Karpas-422 (cell line): ENCODE measurements at regions not wholly inside any gene's neighbourhood (a gene's known extent, or its start where the extent isn't known, plus 50 kb on each side); places are given as distances from the start of the nearest gene placed in this dataset.

Experiments
- DNase-seq: peaks from one replicate; pipeline ENCODE4 v3.0.0-alpha.2; 2015
- H2AFZ ChIP-seq: fragments of 200-600 bp; sonication (generic); 2 replicates; pipeline ENCODE4 v1.6.1; 2014; ENCODE audit warnings: antibody characterized with exemption, low read length, mixed read lengths
- H3K27ac ChIP-seq: fragments of 200-600 bp; sonication (generic); 2 replicates; pipeline ENCODE4 v1.5.1; 2014; ENCODE audit warnings: mild to moderate bottlenecking, low read length, moderate library complexity
- H3K27me3 ChIP-seq: fragments of 200-600 bp; sonication (generic); 2 replicates; pipeline ENCODE4 v1.6.1; 2014; ENCODE audit warnings: low read length, mixed read lengths
- H3K36me3 ChIP-seq: fragments of 200-600 bp; sonication (generic); 2 replicates; pipeline ENCODE4 v1.6.1; 2014; ENCODE audit warnings: low read length, mixed read lengths; ENCODE audit not compliant: insufficient read depth
- H3K4me1 ChIP-seq: fragments of 200-600 bp; sonication (generic); 2 replicates; pipeline ENCODE4 v1.6.1; 2014; ENCODE audit warnings: mild to moderate bottlenecking, low read length, mixed read lengths
- H3K4me2 ChIP-seq: fragments of 200-600 bp; sonication (generic); 2 replicates; pipeline ENCODE4 v1.6.1; 2014; ENCODE audit warnings: low read length, low read depth, mild to moderate bottlenecking; ENCODE audit not compliant: poor library complexity, severe bottlenecking
- H3K4me3 ChIP-seq: fragments of 200-600 bp; sonication (generic); 2 replicates; pipeline ENCODE4 v1.5.1; 2014; ENCODE audit warnings: mild to moderate bottlenecking, antibody characterized with exemption, low read length, mixed read lengths
- H3K79me2 ChIP-seq: fragments of 200-600 bp; sonication (generic); 2 replicates; pipeline ENCODE4 v1.6.1; 2014; ENCODE audit warnings: mild to moderate bottlenecking, low read length, mixed read lengths
- H3K9ac ChIP-seq: fragments of 200-600 bp; sonication (generic); 2 replicates; pipeline ENCODE4 v1.6.0; 2014; ENCODE audit warnings: low read length
- H3K9me2 ChIP-seq: fragments of 200-600 bp; sonication (generic), shearing (Covaris generic); replicated peaks from 2 replicates; pipeline ENCODE4 v1.6.0; 2014; ENCODE audit warnings: mild to moderate bottlenecking, low read length, moderate library complexity; ENCODE audit not compliant: insufficient read depth
- H3K9me3 ChIP-seq: fragments of 300-700, 200-600 bp; sonication (generic); 2 replicates; pipeline ENCODE4 v1.6.1; 2014; ENCODE audit warnings: low read length, mixed read lengths
- H4K20me1 ChIP-seq: fragments of 200-600 bp; sonication (generic); 2 replicates; pipeline ENCODE4 v1.6.1; 2014; ENCODE audit warnings: mild to moderate bottlenecking, antibody characterized with exemption, low read length, low read depth; ENCODE audit not compliant: insufficient read depth

DNA sequence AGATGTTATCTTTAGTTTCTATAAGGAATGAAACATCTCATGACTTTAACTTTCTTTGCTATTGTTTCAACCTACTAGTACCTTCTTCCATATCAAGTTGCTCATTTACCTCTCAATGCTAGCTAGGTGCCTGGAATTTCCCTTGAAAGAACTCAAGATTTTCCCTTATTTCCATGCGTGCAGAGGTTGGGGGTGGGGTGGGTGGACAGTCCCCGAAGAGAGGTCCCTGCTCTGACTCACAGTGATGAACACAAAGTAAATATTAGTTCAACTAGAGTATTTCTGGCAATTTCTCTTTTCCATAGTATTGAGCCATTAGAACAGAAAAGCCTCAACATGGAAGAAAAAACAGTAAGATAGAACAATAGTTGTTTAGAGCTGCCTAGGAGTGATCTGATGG is 239.0 kb upstream of the ZP4 start:
- Histone ChIP-seq H3K4me3 (no peak overlapping the region), H3K36me3 (no peaks in the 10 kb centered on the region), H3K9me3 (peaks cover 8% of the 10 kb centered on the region), H3K79me2 (no peaks in the 10 kb centered on the region), H3K9me2 (no peaks in the 10 kb centered on the region), H3K27ac (no peak overlapping the region), H3K9ac (no peak overlapping the region), H2AFZ (no peak overlapping the region), H3K27me3 (no peaks in the 10 kb centered on the region), H3K4me2 (no peak overlapping the region), H3K4me1 (no peaks in the 10 kb centered on the region), H4K20me1 (no peaks in the 10 kb centered on the region)
- DNase-seq: no peak

GRCh38 chr1:238123201-238123600 is 232.5 kb upstream of the ZP4 start:
- Histone ChIP-seq H3K9me3 (peaks cover 3% of the 10 kb centered on the region), H3K4me1 (no peaks in the 10 kb centered on the region), H3K36me3 (no peaks in the 10 kb centered on the region), H3K79me2 (no peaks in the 10 kb centered on the region), H4K20me1 (no peaks in the 10 kb centered on the region), H3K27ac (no peak overlapping the region), H3K4me2 (no peak overlapping the region), H3K9ac (no peak overlapping the region), H3K9me2 (no peaks in the 10 kb centered on the region), H3K4me3 (no peak overlapping the region), H3K27me3 (no peaks in the 10 kb centered on the region), H2AFZ (no peak overlapping the region)
- no peak for DNase-seq

GRCh38 chr1:238119861-238120260 is 229.1 kb upstream of the ZP4 start:
- no peak overlapping the region for H3K27ac ChIP-seq
- no peak for DNase-seq
- H2AFZ ChIP-seq: no peak overlapping the region
- no peaks in the 10 kb centered on the region; the same call in none of the 2 replicates for H3K9me3 ChIP-seq
- H3K4me1 ChIP-seq: no peaks in the 10 kb centered on the region
- no peak overlapping the region for H3K4me2 ChIP-seq
- H3K36me3 ChIP-seq: no peaks in the 10 kb centered on the region
- no peaks in the 10 kb centered on the region for H3K79me2 ChIP-seq
- H3K4me3 ChIP-seq: no peak overlapping the region
- no peak overlapping the region for H3K9ac ChIP-seq
- H3K9me2 ChIP-seq: no peaks in the 10 kb centered on the region
- H3K27me3 ChIP-seq: no peaks in the 10 kb centered on the region
- H4K20me1 ChIP-seq: no peaks in the 10 kb centered on the region

GRCh38 chr1:238119060-238119459 is 228.3 kb upstream of the ZP4 start:
- DNase-seq: no peak
- no peaks in the 10 kb centered on the region for H3K79me2 ChIP-seq
- H3K9ac ChIP-seq: no peak overlapping the region
- no peaks in the 10 kb centered on the region; the same call in none of the 2 replicates for H3K9me3 ChIP-seq
- no peaks in the 10 kb centered on the region for H3K36me3 ChIP-seq
- H3K27me3 ChIP-seq: no peaks in the 10 kb centered on the region
- no peaks in the 10 kb centered on the region for H4K20me1 ChIP-seq
- no peak overlapping the region for H2AFZ ChIP-seq
- H3K4me3 ChIP-seq: no peak overlapping the region
- no peaks in the 10 kb centered on the region for H3K9me2 ChIP-seq
- no peaks in the 10 kb centered on the region for H3K4me1 ChIP-seq
- no peak overlapping the region for H3K27ac ChIP-seq
- H3K4me2 ChIP-seq: no peak overlapping the region

GRCh38 chr1:238115852-238116251 is 225.1 kb upstream of the ZP4 start:
- Histone ChIP-seq H3K9ac (no peak overlapping the region), H3K27me3 (no peaks in the 10 kb centered on the region), H3K79me2 (no peaks in the 10 kb centered on the region), H2AFZ (no peak overlapping the region), H3K9me3 (no peaks in the 10 kb centered on the region; the same call in none of the 2 replicates), H3K36me3 (no peaks in the 10 kb centered on the region), H3K4me1 (no peaks in the 10 kb centered on the region), H4K20me1 (no peaks in the 10 kb centered on the region), H3K4me3 (no peak overlapping the region), H3K9me2 (no peaks in the 10 kb centered on the region), H3K4me2 (no peak overlapping the region), H3K27ac (no peak overlapping the region)
- no peak for DNase-seq

DNA sequence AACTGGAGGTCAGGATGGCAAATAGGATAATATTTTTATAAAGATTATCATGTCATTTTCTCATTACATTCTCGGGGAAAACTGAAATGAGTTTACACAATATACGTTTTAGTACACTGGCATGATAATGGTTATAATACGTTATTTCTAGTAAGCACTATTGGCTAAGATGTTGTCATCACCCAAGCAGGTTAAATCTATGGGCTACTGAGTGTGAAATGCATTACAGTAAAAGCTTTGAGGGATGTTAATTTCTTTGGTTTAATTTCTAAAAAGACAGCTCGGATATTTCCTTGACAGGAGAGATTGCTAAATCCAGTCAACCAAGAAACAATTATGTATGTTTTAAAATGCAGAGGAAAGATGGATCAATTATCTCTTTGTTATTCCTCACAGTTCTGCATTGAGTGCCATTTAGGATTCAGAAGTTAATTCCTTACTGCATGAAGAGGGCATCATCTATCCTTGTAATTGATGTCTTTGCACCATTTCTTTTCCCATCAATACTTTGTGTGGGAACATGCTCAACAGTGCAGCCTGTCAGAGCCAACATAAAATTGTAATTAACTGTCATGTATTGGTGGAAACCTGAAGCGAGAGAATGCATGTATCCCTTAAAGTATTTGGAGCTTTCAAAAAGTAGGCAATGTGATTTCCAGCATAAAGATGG is 222.4 kb upstream of the ZP4 start:
- H3K4me1 ChIP-seq: no peaks in the 10 kb centered on the region
- no peak overlapping the region for H2AFZ ChIP-seq
- H3K9me2 ChIP-seq: no peaks in the 10 kb centered on the region
- H3K27ac ChIP-seq: no peak overlapping the region
- no peaks in the 10 kb centered on the region for H4K20me1 ChIP-seq
- no peaks in the 10 kb centered on the region for H3K36me3 ChIP-seq
- H3K4me3 ChIP-seq: no peak overlapping the region
- H3K9me3 ChIP-seq: no peaks in the 10 kb centered on the region; the same call in 1 of the 2 replicates
- no peak overlapping the region for H3K4me2 ChIP-seq
- H3K79me2 ChIP-seq: no peaks in the 10 kb centered on the region
- no peak overlapping the region for H3K9ac ChIP-seq
- no peaks in the 10 kb centered on the region for H3K27me3 ChIP-seq
- no peak for DNase-seq

DNA sequence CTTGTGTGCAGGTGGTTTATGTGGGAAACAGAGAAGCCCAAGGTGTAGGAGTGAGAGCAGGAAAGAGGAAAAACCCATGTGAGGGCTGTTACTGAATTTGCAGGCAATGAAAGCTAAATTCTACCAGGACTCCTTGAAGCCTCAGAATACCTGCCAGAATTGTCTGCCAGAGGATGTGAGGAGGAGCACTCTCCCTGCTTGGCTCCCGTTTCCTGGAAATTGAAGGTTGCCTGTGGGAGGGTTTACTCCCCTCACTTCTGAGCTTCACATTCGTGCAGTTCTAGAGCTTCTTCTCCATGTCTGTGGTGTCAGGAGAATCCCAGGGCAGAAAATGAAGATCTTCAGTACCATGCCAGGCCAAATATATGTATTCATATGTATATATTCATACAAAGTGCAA is 220.8 kb upstream of the ZP4 start:
- Histone ChIP-seq H3K9me2 (no peaks in the 10 kb centered on the region), H2AFZ (no peak overlapping the region), H3K4me2 (no peak overlapping the region), H3K4me3 (no peak overlapping the region), H3K27me3 (no peaks in the 10 kb centered on the region), H3K79me2 (no peaks in the 10 kb centered on the region), H3K36me3 (no peaks in the 10 kb centered on the region), H3K4me1 (no peaks in the 10 kb centered on the region), H3K27ac (no peak overlapping the region), H3K9ac (no peak overlapping the region), H4K20me1 (no peaks in the 10 kb centered on the region), H3K9me3 (peaks cover 5% of the 10 kb centered on the region; the same call in 1 of the 2 replicates)
- no peak for DNase-seq

GRCh38 chr1:238111081-238111480 is 220.4 kb upstream of the ZP4 start:
- no peak overlapping the region for H3K4me2 ChIP-seq
- H3K4me3 ChIP-seq: no peak overlapping the region
- no peaks in the 10 kb centered on the region for H3K9me2 ChIP-seq
- no peaks in the 10 kb centered on the region for H3K4me1 ChIP-seq
- H3K27me3 ChIP-seq: no peaks in the 10 kb centered on the region
- H3K9me3 ChIP-seq: peaks cover 5% of the 10 kb centered on the region; the same call in 1 of the 2 replicates
- no peak for DNase-seq
- H3K9ac ChIP-seq: no peak overlapping the region
- H4K20me1 ChIP-seq: no peaks in the 10 kb centered on the region
- H3K27ac ChIP-seq: no peak overlapping the region
- no peaks in the 10 kb centered on the region for H3K36me3 ChIP-seq
- H3K79me2 ChIP-seq: no peaks in the 10 kb centered on the region
- H2AFZ ChIP-seq: no peak overlapping the region
